SK-N-SH treated with all-trans-retinoic acid at 6 μM for 48 hours (cell line): ENCODE measurements at regions not wholly inside any gene's neighbourhood (a gene's known extent, or its start where the extent isn't known, plus 50 kb on each side); places are given as distances from the start of the nearest gene placed in this dataset.
"Not testable (repeated sequence)": the region's sequence is repeated elsewhere in the genome, so short reads cannot be mapped to it uniquely, and the experiment has no call there.

Source experiments
- ATAC-seq: fragments of 200-7000 bp; cut with Tn5 transposase; 3 replicates; pipeline ENCODE4 v1.9.1; 2020; ENCODE audit warnings: mild to moderate bottlenecking, moderate library complexity
- ARNTL ChIP-seq: fragments of 450-650 bp; formaldehyde crosslinking; IDR thresholded peaks from 2 replicates; pipeline ENCODE4 v1.5.0; 2020; ENCODE audit warnings: low read depth, mild to moderate bottlenecking, moderate library complexity, borderline replicate concordance
- BACH2 ChIP-seq: fragments of 250-450 bp; sonication (Bioruptor Pico); IDR thresholded peaks from 2 replicates; pipeline ENCODE4 v1.9.0; 2021; ENCODE audit warnings: mild to moderate bottlenecking, borderline replicate concordance
- CSDC2 ChIP-seq: fragments of 250-450 bp; sonication (Bioruptor Pico); IDR thresholded peaks from 2 replicates; pipeline ENCODE4 v1.5.0; 2020; ENCODE audit warnings: mild to moderate bottlenecking, moderate library complexity
- ESRRG ChIP-seq: fragments of 250-450 bp; sonication (Bioruptor Pico); IDR thresholded peaks from 2 replicates; pipeline ENCODE4 v1.6.1; 2021; ENCODE audit warnings: mild to moderate bottlenecking
- GLIS3 ChIP-seq: fragments of 250-450 bp; sonication (Bioruptor Pico); IDR thresholded peaks from 2 replicates; pipeline ENCODE4 v1.5.0; 2020; ENCODE audit warnings: mild to moderate bottlenecking, moderate library complexity
- ISL1 ChIP-seq: fragments of 250-450 bp; sonication (Bioruptor Pico); IDR thresholded peaks from 2 replicates; pipeline ENCODE4 v2.1.2; 2022; ENCODE audit warnings: mild to moderate bottlenecking, moderate library complexity
- OSR1 ChIP-seq: fragments of 250-450 bp; sonication (Bioruptor Pico); IDR thresholded peaks from 2 replicates; pipeline ENCODE4 v1.8.0; 2022; ENCODE audit warnings: moderate library complexity, mild to moderate bottlenecking, inconsistent platforms
- POU6F1 ChIP-seq: fragments of 250-450 bp; sonication (Bioruptor Pico); IDR thresholded peaks from 2 replicates; pipeline ENCODE4 v1.8.0; 2021; ENCODE audit warnings: low read depth, mild to moderate bottlenecking, moderate library complexity, borderline replicate concordance
- PPARA ChIP-seq: fragments of 250-450 bp; sonication (Bioruptor Pico); IDR thresholded peaks from 2 replicates; pipeline ENCODE4 v1.5.0; 2020; ENCODE audit warnings: mild to moderate bottlenecking, borderline replicate concordance
- RARB ChIP-seq: fragments of 250-450 bp; sonication (Bioruptor Pico); IDR thresholded peaks from 2 replicates; pipeline ENCODE4 v1.8.0; 2021; ENCODE audit warnings: mild to moderate bottlenecking, moderate library complexity
- SNAI2 ChIP-seq: fragments of 250-450 bp; sonication (Bioruptor Pico); IDR thresholded peaks from 2 replicates; pipeline ENCODE4 v1.5.0; 2020; ENCODE audit warnings: mild to moderate bottlenecking, moderate library complexity
- TCF4 ChIP-seq: fragments of 250-450 bp; sonication (Bioruptor Pico); IDR thresholded peaks from 2 replicates; pipeline ENCODE4 v1.8.0; 2021; ENCODE audit warnings: mild to moderate bottlenecking, moderate library complexity, borderline replicate concordance
- TOX ChIP-seq: fragments of 250-450 bp; sonication (Bioruptor Pico); IDR thresholded peaks from 2 replicates; pipeline ENCODE4 v1.8.0; 2021; ENCODE audit warnings: mild to moderate bottlenecking, moderate library complexity, borderline replicate concordance
- ZC3H10 ChIP-seq: fragments of 250-450 bp; sonication (Bioruptor Pico); IDR thresholded peaks from 2 replicates; pipeline ENCODE4 v1.5.1; 2021; ENCODE audit warnings: mild to moderate bottlenecking, moderate library complexity
- ZFP3 ChIP-seq: fragments of 250-450 bp; sonication (Bioruptor Pico); IDR thresholded peaks from 2 replicates; pipeline ENCODE4 v1.5.0; 2020; ENCODE audit warnings: mild to moderate bottlenecking, moderate library complexity
- ZFP30 ChIP-seq: fragments of 450-650 bp; formaldehyde crosslinking; IDR thresholded peaks from 2 replicates; pipeline ENCODE4 v1.5.0; 2022; ENCODE audit warnings: mild to moderate bottlenecking, moderate library complexity
- ZNF565 ChIP-seq: fragments of 450-650 bp; formaldehyde crosslinking; conservative IDR thresholded peaks from 2 replicates; pipeline ENCODE4 v1.5.0; 2020; ENCODE audit warnings: low read depth, mild to moderate bottlenecking, moderate library complexity
- ZNF70 ChIP-seq: fragments of 450-650 bp; formaldehyde crosslinking; IDR thresholded peaks from 2 replicates; pipeline ENCODE4 v1.5.0; 2020; ENCODE audit warnings: mild to moderate bottlenecking, moderate library complexity
- ZNF8 ChIP-seq: fragments of 450-650 bp; formaldehyde crosslinking; IDR thresholded peaks from 2 replicates; pipeline ENCODE4 v1.5.0; 2020; ENCODE audit warnings: mild to moderate bottlenecking, moderate library complexity
- TF ChIP-seq, protein P1 (sequence below): fragments of 250-450 bp; sonication (Bioruptor Pico); IDR thresholded peaks from 2 replicates; pipeline ENCODE4 v1.5.1; 2021; ENCODE audit warnings: mild to moderate bottlenecking, moderate library complexity
- TF ChIP-seq, protein P2 (sequence below): fragments of 250-450 bp; sonication (Bioruptor Pico); IDR thresholded peaks from 2 replicates; pipeline ENCODE4 v1.8.0; 2020; ENCODE audit warnings: mild to moderate bottlenecking, moderate library complexity, borderline replicate concordance
- TF ChIP-seq, protein P3 (sequence below): fragments of 250-450 bp; sonication (Bioruptor Pico); IDR thresholded peaks from 2 replicates; pipeline ENCODE4 v1.5.1; 2020; ENCODE audit warnings: low read depth, mild to moderate bottlenecking, moderate library complexity

- ATAC-seq = no peak
Measured at GRCh38 chr5:159681661-159682060, 234.6 kb upstream of the ADRA1B start.

DNA sequence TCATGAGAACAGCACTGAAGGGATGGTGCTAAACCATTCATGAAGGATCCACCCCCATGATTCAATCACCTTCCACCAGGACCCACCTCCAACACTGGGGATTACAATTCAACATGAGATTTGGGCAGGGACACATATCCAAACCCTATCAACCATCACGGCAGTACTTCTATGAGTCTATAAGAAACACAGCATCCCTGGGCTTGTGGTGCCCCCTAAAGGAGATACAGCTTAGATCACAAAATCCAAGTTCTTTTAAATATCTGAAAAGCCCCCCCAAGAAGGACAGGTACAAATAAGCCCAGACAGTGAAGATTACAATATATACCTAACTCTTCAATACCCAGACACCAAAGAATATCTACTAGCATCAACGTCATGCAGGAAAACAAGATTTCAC, 233.7 kb upstream of the ADRA1B start:
- ATAC-seq = no peak
- TF ChIP-seq, protein P1, sequence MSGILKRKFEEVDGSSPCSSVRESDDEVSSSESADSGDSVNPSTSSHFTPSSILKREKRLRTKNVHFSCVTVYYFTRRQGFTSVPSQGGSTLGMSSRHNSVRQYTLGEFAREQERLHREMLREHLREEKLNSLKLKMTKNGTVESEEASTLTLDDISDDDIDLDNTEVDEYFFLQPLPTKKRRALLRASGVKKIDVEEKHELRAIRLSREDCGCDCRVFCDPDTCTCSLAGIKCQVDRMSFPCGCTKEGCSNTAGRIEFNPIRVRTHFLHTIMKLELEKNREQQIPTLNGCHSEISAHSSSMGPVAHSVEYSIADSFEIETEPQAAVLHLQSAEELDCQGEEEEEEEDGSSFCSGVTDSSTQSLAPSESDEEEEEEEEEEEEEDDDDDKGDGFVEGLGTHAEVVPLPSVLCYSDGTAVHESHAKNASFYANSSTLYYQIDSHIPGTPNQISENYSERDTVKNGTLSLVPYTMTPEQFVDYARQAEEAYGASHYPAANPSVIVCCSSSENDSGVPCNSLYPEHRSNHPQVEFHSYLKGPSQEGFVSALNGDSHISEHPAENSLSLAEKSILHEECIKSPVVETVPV (CRISPR knock-in tag) = no peak
- TF ChIP-seq ZNF70 (CRISPR knock-in tag) (no peak), PPARA (CRISPR knock-in tag) (no peak), ZFP30 (no peak), ZC3H10 (CRISPR knock-in tag) (no peak), ISL1 (CRISPR knock-in tag) (no peak), SNAI2 (CRISPR knock-in tag) (no peak), POU6F1 (CRISPR knock-in tag) (no peak), ESRRG (CRISPR knock-in tag) (no peak), ZNF565 (CRISPR knock-in tag) (no peak), ZFP3 (CRISPR knock-in tag) (no peak), ZNF8 (no peak)
- TF ChIP-seq, protein P2, sequence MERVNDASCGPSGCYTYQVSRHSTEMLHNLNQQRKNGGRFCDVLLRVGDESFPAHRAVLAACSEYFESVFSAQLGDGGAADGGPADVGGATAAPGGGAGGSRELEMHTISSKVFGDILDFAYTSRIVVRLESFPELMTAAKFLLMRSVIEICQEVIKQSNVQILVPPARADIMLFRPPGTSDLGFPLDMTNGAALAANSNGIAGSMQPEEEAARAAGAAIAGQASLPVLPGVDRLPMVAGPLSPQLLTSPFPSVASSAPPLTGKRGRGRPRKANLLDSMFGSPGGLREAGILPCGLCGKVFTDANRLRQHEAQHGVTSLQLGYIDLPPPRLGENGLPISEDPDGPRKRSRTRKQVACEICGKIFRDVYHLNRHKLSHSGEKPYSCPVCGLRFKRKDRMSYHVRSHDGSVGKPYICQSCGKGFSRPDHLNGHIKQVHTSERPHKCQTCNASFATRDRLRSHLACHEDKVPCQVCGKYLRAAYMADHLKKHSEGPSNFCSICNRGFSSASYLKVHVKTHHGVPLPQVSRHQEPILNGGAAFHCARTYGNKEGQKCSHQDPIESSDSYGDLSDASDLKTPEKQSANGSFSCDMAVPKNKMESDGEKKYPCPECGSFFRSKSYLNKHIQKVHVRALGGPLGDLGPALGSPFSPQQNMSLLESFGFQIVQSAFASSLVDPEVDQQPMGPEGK (CRISPR knock-in tag) = no peak
- TF ChIP-seq, protein P3, sequence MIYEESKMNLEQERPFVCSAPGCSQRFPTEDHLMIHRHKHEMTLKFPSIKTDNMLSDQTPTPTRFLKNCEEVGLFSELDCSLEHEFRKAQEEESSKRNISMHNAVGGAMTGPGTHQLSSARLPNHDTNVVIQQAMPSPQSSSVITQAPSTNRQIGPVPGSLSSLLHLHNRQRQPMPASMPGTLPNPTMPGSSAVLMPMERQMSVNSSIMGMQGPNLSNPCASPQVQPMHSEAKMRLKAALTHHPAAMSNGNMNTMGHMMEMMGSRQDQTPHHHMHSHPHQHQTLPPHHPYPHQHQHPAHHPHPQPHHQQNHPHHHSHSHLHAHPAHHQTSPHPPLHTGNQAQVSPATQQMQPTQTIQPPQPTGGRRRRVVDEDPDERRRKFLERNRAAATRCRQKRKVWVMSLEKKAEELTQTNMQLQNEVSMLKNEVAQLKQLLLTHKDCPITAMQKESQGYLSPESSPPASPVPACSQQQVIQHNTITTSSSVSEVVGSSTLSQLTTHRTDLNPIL (CRISPR knock-in tag) = no peak
- TF ChIP-seq, all 23 proteins: peak for 0

More at GRCh38 chr5:159681661-159682060, 234.6 kb upstream of the ADRA1B start:
- TF ChIP-seq PPARA (CRISPR knock-in tag) (no peak), ZFP30 (no peak), CSDC2 (CRISPR knock-in tag) (no peak), ZNF565 (CRISPR knock-in tag) (no peak), ISL1 (CRISPR knock-in tag) (no peak), POU6F1 (CRISPR knock-in tag) (no peak), TCF4 (CRISPR knock-in tag) (no peak), ZNF8 (no peak), ARNTL (no peak)
- TF ChIP-seq, all 23 proteins: peak for 0

- ATAC-seq = not testable (repeated sequence)
Measured at GRCh38 chr5:159687892-159688291, 228.4 kb upstream of the ADRA1B start.

DNA sequence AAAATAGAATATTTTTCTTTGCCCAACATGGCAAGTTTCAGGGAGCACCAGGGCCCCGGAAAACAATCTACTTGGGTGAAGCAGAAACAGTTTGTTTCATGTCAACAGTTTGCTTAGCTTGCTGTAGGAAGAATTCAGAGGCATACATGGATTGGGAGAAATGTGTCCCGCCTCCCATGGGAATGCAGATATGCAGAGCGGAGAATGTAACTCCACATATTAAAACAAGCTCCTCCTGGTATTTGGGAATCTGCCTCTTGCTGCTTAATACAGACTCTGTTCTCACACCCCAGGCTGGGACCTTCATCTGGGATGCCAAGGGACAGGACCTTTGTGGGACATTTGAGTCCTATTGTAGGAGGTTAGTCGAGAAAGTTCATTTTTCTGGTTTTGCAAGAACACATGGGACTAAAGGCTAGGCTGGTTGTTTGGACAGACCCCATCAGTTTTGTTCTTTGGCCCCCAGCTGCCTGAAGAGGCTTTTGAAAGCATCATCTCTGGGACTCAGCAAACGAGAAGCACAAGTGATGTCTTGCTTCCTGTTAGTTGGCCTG, 220.5 kb upstream of the ADRA1B start:
- no peak for ATAC-seq
- TF ChIP-seq TOX (CRISPR knock-in tag) (no peak), RARB (CRISPR knock-in tag) (no peak), ESRRG (CRISPR knock-in tag) (no peak), OSR1 (CRISPR knock-in tag) (no peak), ZNF565 (CRISPR knock-in tag) (no peak), CSDC2 (CRISPR knock-in tag) (no peak), GLIS3 (CRISPR knock-in tag) (no peak), ZNF8 (no peak), ZFP3 (CRISPR knock-in tag) (no peak), ZNF70 (CRISPR knock-in tag) (no peak), TCF4 (CRISPR knock-in tag) (no peak), SNAI2 (CRISPR knock-in tag) (no peak), BACH2 (CRISPR knock-in tag) (no peak), ARNTL (no peak), ISL1 (CRISPR knock-in tag) (no peak), PPARA (CRISPR knock-in tag) (no peak)
- TF ChIP-seq, protein P2 (CRISPR knock-in tag) = no peak
- TF ChIP-seq, protein P3 (CRISPR knock-in tag) = no peak
